ENCODE measurements at regions not wholly inside any gene's neighbourhood (a gene's known extent, or its start where the extent isn't known, plus 50 kb on each side); places are given as distances from the start of the nearest gene placed in this dataset.

GRCh38 chr5:62692946-62693713 lies 114.5 kb downstream of the LRRC70 start:
- TF ChIP-seq POLR2A (IDR thresholded peaks at IDR 0.05; ENCODE audit: extremely low read depth, insufficient read length): no peak
- TF ChIP-seq, protein P1, sequence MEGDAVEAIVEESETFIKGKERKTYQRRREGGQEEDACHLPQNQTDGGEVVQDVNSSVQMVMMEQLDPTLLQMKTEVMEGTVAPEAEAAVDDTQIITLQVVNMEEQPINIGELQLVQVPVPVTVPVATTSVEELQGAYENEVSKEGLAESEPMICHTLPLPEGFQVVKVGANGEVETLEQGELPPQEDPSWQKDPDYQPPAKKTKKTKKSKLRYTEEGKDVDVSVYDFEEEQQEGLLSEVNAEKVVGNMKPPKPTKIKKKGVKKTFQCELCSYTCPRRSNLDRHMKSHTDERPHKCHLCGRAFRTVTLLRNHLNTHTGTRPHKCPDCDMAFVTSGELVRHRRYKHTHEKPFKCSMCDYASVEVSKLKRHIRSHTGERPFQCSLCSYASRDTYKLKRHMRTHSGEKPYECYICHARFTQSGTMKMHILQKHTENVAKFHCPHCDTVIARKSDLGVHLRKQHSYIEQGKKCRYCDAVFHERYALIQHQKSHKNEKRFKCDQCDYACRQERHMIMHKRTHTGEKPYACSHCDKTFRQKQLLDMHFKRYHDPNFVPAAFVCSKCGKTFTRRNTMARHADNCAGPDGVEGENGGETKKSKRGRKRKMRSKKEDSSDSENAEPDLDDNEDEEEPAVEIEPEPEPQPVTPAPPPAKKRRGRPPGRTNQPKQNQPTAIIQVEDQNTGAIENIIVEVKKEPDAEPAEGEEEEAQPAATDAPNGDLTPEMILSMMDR (IDR thresholded peaks at IDR 0.05; ENCODE audit: low read depth, low read length): no peak
- no peak for TF ChIP-seq MAX (IDR thresholded peaks at IDR 0.05; ENCODE audit: low read depth, low read length)
- no peak for TF ChIP-seq MYC (IDR thresholded peaks at IDR 0.05; ENCODE audit: low read depth, low read length)
- DNase-seq (ENCODE audit: low read depth): no peak
- H3K4me3 ChIP-seq (ENCODE audit: low read depth, low read length): no peak overlapping the region

DNA sequence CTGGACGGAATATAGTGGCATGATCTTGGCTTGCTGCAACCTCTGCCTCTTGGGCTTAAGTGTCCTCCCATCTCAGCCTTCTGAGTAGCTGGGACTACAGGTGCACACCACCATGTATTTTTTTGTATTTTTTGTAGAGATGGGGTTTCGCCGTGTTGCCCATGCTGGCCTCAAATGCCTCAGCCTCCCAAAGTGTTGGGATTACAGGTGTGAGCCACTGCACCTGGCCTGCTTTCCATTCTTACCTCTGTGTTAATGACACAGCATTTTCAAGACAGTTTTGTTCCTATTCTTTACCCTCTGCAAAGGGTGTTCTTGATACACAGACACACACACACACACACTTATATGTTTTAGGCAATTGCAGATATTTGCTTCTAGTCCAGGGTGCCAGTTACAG lies 113.3 kb downstream of the LRRC70 start:
- no peak for DNase-seq (ENCODE audit: low read depth)
- no peak overlapping the region for H3K4me3 ChIP-seq (ENCODE audit: low read depth, low read length)
- TF ChIP-seq MAX (IDR thresholded peaks at IDR 0.05; ENCODE audit: low read depth, low read length) (no peak), MYC (IDR thresholded peaks at IDR 0.05; ENCODE audit: low read depth, low read length) (no peak), POLR2A (IDR thresholded peaks at IDR 0.05; ENCODE audit: extremely low read depth, insufficient read length) (no peak)
- TF ChIP-seq, protein P1 (IDR thresholded peaks at IDR 0.05; ENCODE audit: low read depth, low read length): no peak

DNA sequence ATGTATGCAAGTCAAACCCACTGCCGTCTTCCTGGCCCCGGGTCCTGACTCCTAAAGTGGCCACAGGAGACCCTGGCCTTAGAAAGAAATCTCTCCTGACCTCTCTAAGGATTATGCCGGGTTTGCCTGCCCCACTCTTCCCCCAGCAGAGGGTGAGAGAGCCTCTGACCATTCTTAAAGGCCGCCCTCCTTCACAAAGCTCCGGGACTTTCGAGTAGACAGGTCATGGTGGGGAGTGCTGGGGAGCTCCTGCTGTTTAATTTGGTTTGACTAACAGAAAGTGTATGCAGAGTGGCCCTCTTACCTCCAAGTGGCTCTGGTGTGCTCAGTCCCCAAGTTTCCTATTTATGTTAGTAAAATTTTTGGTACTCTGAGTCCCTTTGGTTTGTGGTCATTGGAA lies 111.8 kb downstream of the LRRC70 start:
- TF ChIP-seq MYC (IDR thresholded peaks at IDR 0.05; ENCODE audit: low read depth, low read length) (no peak), POLR2A (IDR thresholded peaks at IDR 0.05; ENCODE audit: extremely low read depth, insufficient read length) (no peak), MAX (IDR thresholded peaks at IDR 0.05; ENCODE audit: low read depth, low read length) (no peak)
- TF ChIP-seq, protein P1 (IDR thresholded peaks at IDR 0.05; ENCODE audit: low read depth, low read length): no peak
- peak; percentile 14 for DNase-seq (ENCODE audit: low read depth)

DNA sequence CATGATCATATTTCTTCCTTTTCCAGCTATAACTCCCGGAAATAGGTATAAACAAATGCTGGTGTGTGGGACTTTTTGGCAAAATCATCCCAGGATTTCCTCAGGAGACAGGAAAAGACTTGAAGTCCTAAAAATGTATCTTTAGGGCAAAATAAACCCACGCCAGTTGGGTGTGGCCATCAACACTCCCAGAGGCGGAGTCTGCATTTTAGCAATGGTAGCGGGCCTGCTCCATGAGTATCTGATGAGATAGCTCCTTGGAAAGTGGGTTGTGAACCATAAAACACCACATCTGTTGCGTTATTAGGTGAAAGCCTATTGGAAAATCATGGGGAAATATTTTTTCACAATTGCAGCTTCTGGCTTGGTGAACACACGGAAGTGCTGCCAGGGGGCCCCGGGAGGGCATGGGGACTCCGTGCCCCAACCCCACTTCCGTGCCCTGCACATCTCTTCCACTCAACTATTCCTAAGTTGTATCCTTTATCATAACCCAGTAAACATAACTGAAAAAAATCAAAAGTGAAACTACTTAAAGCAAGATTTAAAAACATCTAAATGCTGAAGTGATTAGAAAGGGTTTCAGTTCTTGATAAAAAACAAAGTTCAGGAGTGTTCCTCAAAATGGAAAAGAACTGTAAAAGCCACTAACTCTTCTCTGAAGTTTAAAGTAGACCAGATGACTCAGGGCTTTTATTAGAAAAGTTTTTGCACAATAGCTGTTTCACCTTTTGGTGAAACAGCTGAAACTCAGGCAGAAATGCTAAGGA lies 111.2 kb downstream of the LRRC70 start:
- DNase-seq (ENCODE audit: low read depth): peak; percentile 53
- H3K4me3 ChIP-seq (ENCODE audit: low read depth, low read length): no peak overlapping the region
- TF ChIP-seq POLR2A (IDR thresholded peaks at IDR 0.05; ENCODE audit: extremely low read depth, insufficient read length): no peak
- no peak for TF ChIP-seq MAX (IDR thresholded peaks at IDR 0.05; ENCODE audit: low read depth, low read length)
- TF ChIP-seq, protein P1 (IDR thresholded peaks at IDR 0.05; ENCODE audit: low read depth, low read length): no peak
- TF ChIP-seq MYC (IDR thresholded peaks at IDR 0.05; ENCODE audit: low read depth, low read length): no peak

More for the DNA sequence above, 111.8 kb downstream of the LRRC70 start:
- no peak overlapping the region for H3K4me3 ChIP-seq (ENCODE audit: low read depth, low read length)

GRCh38 chr5:62686692-62687091 lies 108.1 kb downstream of the LRRC70 start:
- DNase-seq (ENCODE audit: low read depth): no peak
- TF ChIP-seq POLR2A (IDR thresholded peaks at IDR 0.05; ENCODE audit: extremely low read depth, insufficient read length): no peak
- TF ChIP-seq, protein P1 (IDR thresholded peaks at IDR 0.05; ENCODE audit: low read depth, low read length): no peak
- TF ChIP-seq MYC (IDR thresholded peaks at IDR 0.05; ENCODE audit: low read depth, low read length): no peak
- TF ChIP-seq MAX (IDR thresholded peaks at IDR 0.05; ENCODE audit: low read depth, low read length): no peak
- H3K4me3 ChIP-seq (ENCODE audit: low read depth, low read length): no peak overlapping the region
